Left ventricle myocardium inferior (tissue), 1 donor: ENCODE measurements at regions not wholly inside any gene's neighbourhood (a gene's known extent, or its start where the extent isn't known, plus 50 kb on each side); places are given as distances from the start of the nearest gene placed in this dataset.

Source experiments
- DNase-seq: peaks from one replicate; pipeline ENCODE4 v3.0.0-alpha.2; 2020
- H3K27ac ChIP-seq: fragments of 200-600 bp; replicated peaks from 2 replicates; pipeline ENCODE4 v1.8.0; 2021
- H3K27me3 ChIP-seq: fragments of 200-600 bp; 2 replicates; pipeline ENCODE4 v1.8.0; 2021; ENCODE audit warnings: low read depth
- H3K36me3 ChIP-seq: fragments of 200-600 bp; 2 replicates; pipeline ENCODE4 v1.8.0; 2021
- H3K4me1 ChIP-seq: fragments of 200-600 bp; 2 replicates; pipeline ENCODE4 v1.8.0; 2021
- H3K4me3 ChIP-seq: fragments of 200-600 bp; 2 replicates; pipeline ENCODE4 v1.8.0; 2021; ENCODE audit warnings: mild to moderate bottlenecking, moderate library complexity
- H3K9me3 ChIP-seq: fragments of 200-600 bp; replicated peaks from 2 replicates; pipeline ENCODE4 v1.8.0; 2021
- intact Hi-C: fragments of 100-400 bp; cut with micrococcal nuclease; formaldehyde crosslinking; loops from one replicate; pipeline ENCODE4 v1.11.0; 2022
- TF ChIP-seq, protein P1 (sequence below): fragments of 200-600 bp; IDR thresholded peaks from 2 replicates; pipeline ENCODE4 v1.8.0; 2021; ENCODE audit warnings: antibody characterized with exemption, mild to moderate bottlenecking, borderline replicate concordance
- donor health status: DM: no; HTN: yes; CAD: no; lungs with severe emphysema.

DNA sequence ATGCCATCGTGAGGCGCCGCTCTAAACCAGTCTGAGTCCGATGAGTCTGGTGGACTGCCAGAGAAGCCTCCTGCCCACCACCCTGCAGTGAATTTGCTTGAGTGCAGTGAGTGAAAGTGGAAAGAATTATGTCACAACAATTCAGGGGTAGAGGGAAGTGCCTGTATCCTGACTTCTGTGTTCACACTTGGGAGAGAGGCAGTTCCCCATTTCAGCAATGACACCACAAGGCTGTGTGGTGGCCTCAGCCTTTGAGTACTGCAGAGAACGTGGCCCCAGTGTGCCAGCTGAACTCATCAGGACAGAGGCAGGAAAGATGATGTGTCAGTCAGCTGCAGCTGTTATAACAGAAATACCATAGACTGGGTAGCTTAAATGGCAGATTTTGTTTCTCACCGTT, 155.6 kb downstream of the COG6 start:
- no peaks in the 10 kb centered on the region for H3K36me3 ChIP-seq
- H3K27me3 ChIP-seq, result no peaks in the 10 kb centered on the region
- H3K4me3 ChIP-seq, result no peak overlapping the region
- intact Hi-C loops, result no loop called here
- H3K9me3 ChIP-seq, result no peaks in the 10 kb centered on the region
- no peaks in the 10 kb centered on the region for H3K4me1 ChIP-seq
- no peak overlapping the region for H3K27ac ChIP-seq
- TF ChIP-seq, protein P1, sequence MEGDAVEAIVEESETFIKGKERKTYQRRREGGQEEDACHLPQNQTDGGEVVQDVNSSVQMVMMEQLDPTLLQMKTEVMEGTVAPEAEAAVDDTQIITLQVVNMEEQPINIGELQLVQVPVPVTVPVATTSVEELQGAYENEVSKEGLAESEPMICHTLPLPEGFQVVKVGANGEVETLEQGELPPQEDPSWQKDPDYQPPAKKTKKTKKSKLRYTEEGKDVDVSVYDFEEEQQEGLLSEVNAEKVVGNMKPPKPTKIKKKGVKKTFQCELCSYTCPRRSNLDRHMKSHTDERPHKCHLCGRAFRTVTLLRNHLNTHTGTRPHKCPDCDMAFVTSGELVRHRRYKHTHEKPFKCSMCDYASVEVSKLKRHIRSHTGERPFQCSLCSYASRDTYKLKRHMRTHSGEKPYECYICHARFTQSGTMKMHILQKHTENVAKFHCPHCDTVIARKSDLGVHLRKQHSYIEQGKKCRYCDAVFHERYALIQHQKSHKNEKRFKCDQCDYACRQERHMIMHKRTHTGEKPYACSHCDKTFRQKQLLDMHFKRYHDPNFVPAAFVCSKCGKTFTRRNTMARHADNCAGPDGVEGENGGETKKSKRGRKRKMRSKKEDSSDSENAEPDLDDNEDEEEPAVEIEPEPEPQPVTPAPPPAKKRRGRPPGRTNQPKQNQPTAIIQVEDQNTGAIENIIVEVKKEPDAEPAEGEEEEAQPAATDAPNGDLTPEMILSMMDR, result no peak
- no peak for DNase-seq

DNA sequence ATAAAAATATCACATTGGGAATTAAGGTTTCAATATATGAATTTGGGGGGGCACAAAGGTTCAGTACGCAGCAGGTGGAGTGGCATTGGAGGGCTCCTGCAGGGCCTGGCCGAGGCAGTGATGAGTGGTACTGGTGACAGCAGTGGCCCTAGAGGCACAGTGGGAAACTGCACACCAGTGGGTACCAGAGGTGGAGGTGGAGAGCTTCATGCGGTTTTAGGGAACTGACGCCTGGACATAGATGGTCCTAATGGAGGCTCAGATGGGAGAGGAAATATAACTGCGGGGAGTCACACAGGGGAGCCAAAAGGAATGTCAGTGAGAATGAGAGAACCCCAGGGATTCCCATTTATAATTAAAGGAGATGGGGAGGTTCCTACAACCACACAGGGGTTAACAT, 156.2 kb downstream of the COG6 start:
- DNase-seq, result no peak
- H3K36me3 ChIP-seq, result no peaks in the 10 kb centered on the region
- no peak overlapping the region for H3K27ac ChIP-seq
- H3K27me3 ChIP-seq, result no peaks in the 10 kb centered on the region
- TF ChIP-seq, protein P1, result no peak
- H3K4me1 ChIP-seq, result no peaks in the 10 kb centered on the region
- intact Hi-C loops, result no loop called here
- H3K4me3 ChIP-seq, result no peak overlapping the region
- H3K9me3 ChIP-seq, result no peaks in the 10 kb centered on the region

DNA sequence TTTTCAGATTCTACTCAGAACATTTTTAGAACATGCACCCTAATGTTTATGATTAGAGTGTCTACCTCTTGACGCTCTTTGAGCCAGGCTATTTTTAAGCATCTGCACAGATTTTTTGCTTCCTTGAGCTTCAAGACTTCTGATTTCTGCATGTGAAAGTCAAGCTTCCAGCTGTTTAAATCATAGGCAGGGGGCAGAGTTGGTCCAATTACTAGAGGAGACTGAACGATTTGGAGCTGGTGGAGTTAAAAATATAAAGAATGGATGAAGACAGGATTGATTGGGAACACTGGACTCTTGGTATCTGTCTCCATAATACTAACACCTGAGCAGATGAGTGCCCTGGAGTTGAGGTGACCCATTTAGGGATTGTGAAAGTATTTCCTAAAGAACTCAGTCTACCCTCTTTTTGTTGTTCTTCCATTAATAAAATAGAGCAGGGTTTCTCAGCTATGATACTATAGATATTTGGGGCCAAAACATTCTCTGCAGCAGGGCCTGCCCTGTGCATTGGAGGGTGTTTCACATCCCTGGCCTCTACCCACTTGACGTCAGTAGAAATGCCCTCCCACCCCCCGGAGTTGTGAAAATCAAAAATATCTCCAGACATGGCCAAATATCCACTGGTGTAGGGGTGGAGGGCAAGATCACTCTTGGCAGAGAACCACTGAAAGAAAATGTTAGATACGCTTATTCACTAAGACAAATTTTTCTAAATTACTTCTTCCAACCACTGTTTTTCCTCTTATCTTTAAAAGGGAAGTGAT, 160.1 kb downstream of the COG6 start:
- DNase-seq, result no peak
- TF ChIP-seq, protein P1, result peak; percentile 37
- Histone ChIP-seq H3K36me3 (no peaks in the 10 kb centered on the region), H3K27ac (no peak overlapping the region), H3K27me3 (no peaks in the 10 kb centered on the region), H3K4me3 (no peak overlapping the region), H3K9me3 (no peaks in the 10 kb centered on the region), H3K4me1 (no peaks in the 10 kb centered on the region)
- intact Hi-C loops, result no loop called here

DNA sequence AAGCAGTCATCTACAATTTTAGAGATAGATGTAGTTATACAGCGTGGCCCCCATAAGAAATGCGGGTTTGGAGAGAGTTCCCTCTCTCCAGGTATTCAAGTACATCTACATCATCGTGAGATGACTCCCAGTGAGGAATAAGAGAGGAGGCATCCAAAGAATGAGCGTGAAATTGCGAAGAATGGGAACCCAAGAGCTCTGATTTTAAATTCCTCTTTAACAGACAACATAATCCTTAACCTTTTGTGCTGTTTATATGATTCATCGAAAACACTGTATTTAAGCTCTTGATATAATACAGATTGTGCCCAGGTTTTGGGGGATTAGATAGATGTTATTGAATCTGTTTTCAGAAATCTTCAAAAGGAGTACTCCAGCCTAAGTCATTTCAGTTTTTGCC, 161.5 kb downstream of the COG6 start:
- TF ChIP-seq, protein P1, result no peak
- H3K4me3 ChIP-seq, result no peak overlapping the region
- intact Hi-C loops, result no loop called here
- H3K36me3 ChIP-seq, result no peaks in the 10 kb centered on the region
- H3K9me3 ChIP-seq, result no peaks in the 10 kb centered on the region
- no peaks in the 10 kb centered on the region for H3K4me1 ChIP-seq
- no peak overlapping the region for H3K27ac ChIP-seq
- no peak for DNase-seq
- H3K27me3 ChIP-seq, result no peaks in the 10 kb centered on the region

DNA sequence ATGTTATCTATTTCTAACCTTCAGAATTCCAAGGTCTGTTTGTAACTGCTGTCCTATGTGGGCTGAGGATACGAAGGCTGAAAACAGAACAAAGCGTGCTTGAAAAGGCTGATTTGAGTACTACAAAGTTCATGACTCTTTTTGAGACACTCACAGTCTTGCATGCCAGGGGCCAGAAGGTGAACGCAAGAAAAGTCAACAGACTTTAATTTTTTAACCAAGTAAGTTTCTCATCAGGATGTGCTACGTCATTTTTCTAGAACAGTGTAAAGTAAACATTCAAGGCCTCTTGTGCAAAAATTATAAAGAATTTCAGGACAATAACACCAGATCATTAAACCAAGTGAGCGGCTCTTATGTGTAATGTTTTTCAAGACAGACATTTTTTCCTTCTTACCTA, 163.5 kb downstream of the COG6 start:
- Histone ChIP-seq H3K36me3 (no peaks in the 10 kb centered on the region), H3K27me3 (no peaks in the 10 kb centered on the region), H3K4me1 (no peaks in the 10 kb centered on the region), H3K9me3 (no peaks in the 10 kb centered on the region), H3K27ac (no peak overlapping the region), H3K4me3 (no peak overlapping the region)
- TF ChIP-seq, protein P1, result no peak
- DNase-seq, result no peak
- intact Hi-C loops, result no loop called here
